HEK293 (cell line): ENCODE measurements at regions not wholly inside any gene's neighbourhood (a gene's known extent, or its start where the extent isn't known, plus 50 kb on each side); places are given as distances from the start of the nearest gene placed in this dataset.
A peak's percentile ranks its signal among the peaks of the same experiment; 100 is the strongest.

ENCODE experiments used
- CTCF ChIA-PET: fragments of 350-600 bp; formaldehyde crosslinking; extraction: SDS; loops from one replicate; lab custom pipeline; 2021; ENCODE audit warnings: antibody characterized with exemption; lab: Yijun Ruan, JAX
- POLR2A ChIA-PET: fragments of 300-600 bp; formaldehyde crosslinking; extraction: SDS; loops from one replicate; lab custom pipeline; 2020; ENCODE audit warnings: antibody characterized with exemption, inconsistent platforms; lab: Yijun Ruan, JAX
- H3K27ac ChIP-seq: fragments of 200-500 bp; sonication (Bioruptor generic); 2 replicates; pipeline ENCODE4 v1.5.1; 2014; ENCODE audit warnings: low read depth, low read length, control low read depth, inconsistent platforms; ENCODE audit errors: extremely low read depth
- H3K36me3 ChIP-seq, 2 experiments: fragments of 200-500 bp in 1 of 2; sonication (Bioruptor generic) in 1 of 2; 1 replicate in 1 of 2; 2 replicates in 1 of 2; pipeline ENCODE4 v1.5.1; 2014 to 2017; ENCODE audit warnings: inconsistent platforms in 2 of 2, low read length in 2 of 2; ENCODE audit not compliant: control insufficient read depth in 2 of 2, insufficient read depth in 1 of 2
- H3K4me1 ChIP-seq: fragments of 200-500 bp; sonication (Bioruptor generic); 2 replicates; pipeline ENCODE4 v1.5.1; 2014; ENCODE audit warnings: mild to moderate bottlenecking, low read length, inconsistent platforms; ENCODE audit not compliant: control insufficient read depth, insufficient read depth
- H3K4me3 ChIP-seq: 2 replicates; pipeline ENCODE4 v1.5.1; 2011; ENCODE audit warnings: low read depth, mild to moderate bottlenecking, control low read depth, low read length, moderate library complexity
- H3K9me3 ChIP-seq: fragments of 200-500 bp; sonication (Bioruptor generic); 2 replicates; pipeline ENCODE4 v1.5.1; 2014; ENCODE audit warnings: low read depth, low read length, inconsistent platforms; ENCODE audit not compliant: control insufficient read depth, insufficient read depth
- EGR2 ChIP-seq: fragments of 450-650 bp; formaldehyde crosslinking; IDR thresholded peaks from 2 replicates; pipeline ENCODE4 v1.5.1; 2016; ENCODE audit warnings: low read depth, missing biosample characterization, missing genetic modification characterization
- HOXA7 ChIP-seq: sonication (generic); formaldehyde crosslinking; IDR thresholded peaks from 2 replicates; pipeline ENCODE4 v1.8.1; 2022; ENCODE audit warnings: missing genetic modification reagents, borderline replicate concordance
- PRDM1 ChIP-seq: fragments of 450-650 bp; formaldehyde crosslinking; IDR thresholded peaks from 2 replicates; pipeline ENCODE4; 2016; ENCODE audit warnings: missing biosample characterization, missing genetic modification characterization
- TCF7L2 ChIP-seq: IDR thresholded peaks from 2 replicates; pipeline ENCODE4 v1.6.1; 2011; ENCODE audit warnings: low read depth, mild to moderate bottlenecking, inconsistent platforms, low read length, moderate library complexity, borderline replicate concordance
- ZBTB48 ChIP-seq: fragments of 450-650 bp; formaldehyde crosslinking; IDR thresholded peaks from 2 replicates; pipeline ENCODE4 v1.5.1; 2016; ENCODE audit warnings: missing biosample characterization, missing genetic modification characterization
- ZFHX2 ChIP-seq: fragments of 450-650 bp; formaldehyde crosslinking; conservative IDR thresholded peaks from 2 replicates; pipeline ENCODE4 v1.5.1; 2016; ENCODE audit warnings: missing biosample characterization, missing genetic modification characterization
- ZNF114 ChIP-seq: fragments of 450-650 bp; formaldehyde crosslinking; IDR thresholded peaks from 2 replicates; pipeline ENCODE4 v1.5.0; 2017; ENCODE audit warnings: missing biosample characterization, missing genetic modification characterization
- ZNF214 ChIP-seq: fragments of 450-650 bp; formaldehyde crosslinking; IDR thresholded peaks from 2 replicates; pipeline ENCODE4 v1.5.1; 2017; ENCODE audit warnings: missing biosample characterization, mild to moderate bottlenecking, missing genetic modification characterization, borderline replicate concordance
- ZNF274 ChIP-seq, 2 experiments: fragments of 200-500 bp in 1 of 2; fragments of 450-650 bp in 1 of 2; sonication (Bioruptor generic) in 1 of 2; formaldehyde crosslinking in 1 of 2; IDR thresholded peaks; 2 replicates each; pipeline versions ENCODE4 v1.5.1 to v1.6.1; 2014 to 2016; ENCODE audit warnings: borderline replicate concordance in 1 of 2, inconsistent platforms in 1 of 2, low read length in 1 of 2, missing biosample characterization in 1 of 2, missing genetic modification characterization in 1 of 2
- ZNF350 ChIP-seq: fragments of 450-650 bp; formaldehyde crosslinking; IDR thresholded peaks from 2 replicates; pipeline ENCODE4 v1.5.0; 2017; ENCODE audit warnings: missing biosample characterization, mild to moderate bottlenecking, missing genetic modification characterization
- ZNF426 ChIP-seq: fragments of 450-650 bp; formaldehyde crosslinking; IDR thresholded peaks from 2 replicates; pipeline ENCODE4 v1.5.1; 2017; ENCODE audit warnings: missing biosample characterization, missing genetic modification characterization, mild to moderate bottlenecking, inconsistent platforms, moderate library complexity
- ZNF555 ChIP-seq: fragments of 450-650 bp; formaldehyde crosslinking; conservative IDR thresholded peaks from 2 replicates; pipeline ENCODE4 v1.5.1; 2017; ENCODE audit warnings: missing biosample characterization, mild to moderate bottlenecking, missing genetic modification characterization, inconsistent platforms
- ZNF621 ChIP-seq: fragments of 450-650 bp; formaldehyde crosslinking; IDR thresholded peaks from 2 replicates; pipeline ENCODE4 v1.5.1; 2017; ENCODE audit warnings: missing biosample characterization, missing genetic modification characterization
- ZNF623 ChIP-seq: fragments of 450-650 bp; formaldehyde crosslinking; IDR thresholded peaks from 2 replicates; pipeline ENCODE4 v1.5.1; 2016; ENCODE audit warnings: missing biosample characterization, missing genetic modification characterization
- ZNF624 ChIP-seq: fragments of 450-650 bp; formaldehyde crosslinking; IDR thresholded peaks from 2 replicates; pipeline ENCODE4 v1.5.1; 2017; ENCODE audit warnings: missing biosample characterization, missing genetic modification characterization
- ZNF629 ChIP-seq: fragments of 450-650 bp; formaldehyde crosslinking; IDR thresholded peaks from 2 replicates; pipeline ENCODE4 v1.5.1; 2017; ENCODE audit warnings: missing biosample characterization, missing genetic modification characterization
- TF ChIP-seq, protein P1 (sequence below): fragments of 450-650 bp; formaldehyde crosslinking; IDR thresholded peaks from 2 replicates; pipeline ENCODE4 v1.5.1; 2017; ENCODE audit warnings: missing biosample characterization, mild to moderate bottlenecking, missing genetic modification characterization, moderate library complexity
- TF ChIP-seq, protein P2 (sequence below): fragments of 450-650 bp; formaldehyde crosslinking; IDR thresholded peaks from 2 replicates; pipeline ENCODE4 v1.5.1; 2017; ENCODE audit warnings: missing biosample characterization, missing genetic modification characterization
- TF ChIP-seq, protein P3 (sequence below): fragments of 450-650 bp; formaldehyde crosslinking; IDR thresholded peaks from 2 replicates; pipeline ENCODE4 v1.5.1; 2017; ENCODE audit warnings: missing biosample characterization, missing genetic modification characterization

DNA sequence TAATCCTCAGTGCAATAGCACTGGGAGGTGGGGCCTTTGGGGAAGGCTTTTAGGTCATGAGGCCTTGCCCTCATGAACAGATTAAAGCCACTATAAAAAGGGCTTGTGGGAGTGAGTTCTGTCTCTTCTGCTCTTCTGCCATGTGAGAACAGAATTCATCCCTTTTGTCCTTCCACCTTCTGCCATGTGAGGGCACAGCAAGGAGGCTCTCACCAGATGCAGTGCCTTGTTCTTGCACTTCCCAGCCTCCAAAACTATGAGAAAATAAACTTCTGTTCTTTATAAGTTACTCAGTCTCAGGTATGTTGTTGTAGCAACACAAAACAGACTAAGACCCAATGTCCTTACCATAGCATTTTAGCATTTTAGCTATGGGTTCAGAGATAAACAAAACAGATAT is 81.7 kb upstream of the CPLX2 start:
- ChIA-PET CTCF (interaction anchor here (0.6 to 0.7 kb wide), 2 partner anchors 60 to 84 kb away, joined by 3 read pairs; no protein-coding TSS in a partner anchor), POLR2A (no interaction called here)
- Histone ChIP-seq H3K27ac (no peak overlapping the region), H3K4me1 (no peaks in the 10 kb centered on the region), H3K9me3 (no peaks in the 10 kb centered on the region), H3K4me3 (no peak overlapping the region), H3K36me3 (no peaks in the 10 kb centered on the region)
- TF ChIP-seq ZNF629 (no peak), ZNF426 (tag by site-specific recombination) (no peak), ZNF274 (IDR thresholded peaks at IDR 0.05; ENCODE audit: low read length) (no peak), ZNF274 (tag by site-specific recombination; IDR thresholded peaks at IDR 0.05; ENCODE audit: borderline replicate concordance) (no peak), ZNF621 (tag by site-specific recombination) (no peak), ZNF214 (tag by site-specific recombination) (no peak), HOXA7 (CRISPR knock-in tag) (no peak), ZNF114 (tag by site-specific recombination) (no peak), TCF7L2 (no peak)
- TF ChIP-seq, protein P1, sequence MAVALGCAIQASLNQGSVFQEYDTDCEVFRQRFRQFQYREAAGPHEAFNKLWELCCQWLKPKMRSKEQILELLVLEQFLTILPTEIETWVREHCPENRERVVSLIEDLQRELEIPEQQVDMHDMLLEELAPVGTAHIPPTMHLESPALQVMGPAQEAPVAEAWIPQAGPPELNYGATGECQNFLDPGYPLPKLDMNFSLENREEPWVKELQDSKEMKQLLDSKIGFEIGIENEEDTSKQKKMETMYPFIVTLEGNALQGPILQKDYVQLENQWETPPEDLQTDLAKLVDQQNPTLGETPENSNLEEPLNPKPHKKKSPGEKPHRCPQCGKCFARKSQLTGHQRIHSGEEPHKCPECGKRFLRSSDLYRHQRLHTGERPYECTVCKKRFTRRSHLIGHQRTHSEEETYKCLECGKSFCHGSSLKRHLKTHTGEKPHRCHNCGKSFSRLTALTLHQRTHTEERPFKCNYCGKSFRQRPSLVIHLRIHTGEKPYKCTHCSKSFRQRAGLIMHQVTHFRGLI (tag by site-specific recombination), result no peak
- TF ChIP-seq, protein P2, sequence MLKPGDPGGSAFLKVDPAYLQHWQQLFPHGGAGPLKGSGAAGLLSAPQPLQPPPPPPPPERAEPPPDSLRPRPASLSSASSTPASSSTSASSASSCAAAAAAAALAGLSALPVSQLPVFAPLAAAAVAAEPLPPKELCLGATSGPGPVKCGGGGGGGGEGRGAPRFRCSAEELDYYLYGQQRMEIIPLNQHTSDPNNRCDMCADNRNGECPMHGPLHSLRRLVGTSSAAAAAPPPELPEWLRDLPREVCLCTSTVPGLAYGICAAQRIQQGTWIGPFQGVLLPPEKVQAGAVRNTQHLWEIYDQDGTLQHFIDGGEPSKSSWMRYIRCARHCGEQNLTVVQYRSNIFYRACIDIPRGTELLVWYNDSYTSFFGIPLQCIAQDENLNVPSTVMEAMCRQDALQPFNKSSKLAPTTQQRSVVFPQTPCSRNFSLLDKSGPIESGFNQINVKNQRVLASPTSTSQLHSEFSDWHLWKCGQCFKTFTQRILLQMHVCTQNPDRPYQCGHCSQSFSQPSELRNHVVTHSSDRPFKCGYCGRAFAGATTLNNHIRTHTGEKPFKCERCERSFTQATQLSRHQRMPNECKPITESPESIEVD (tag by site-specific recombination), result no peak

DNA sequence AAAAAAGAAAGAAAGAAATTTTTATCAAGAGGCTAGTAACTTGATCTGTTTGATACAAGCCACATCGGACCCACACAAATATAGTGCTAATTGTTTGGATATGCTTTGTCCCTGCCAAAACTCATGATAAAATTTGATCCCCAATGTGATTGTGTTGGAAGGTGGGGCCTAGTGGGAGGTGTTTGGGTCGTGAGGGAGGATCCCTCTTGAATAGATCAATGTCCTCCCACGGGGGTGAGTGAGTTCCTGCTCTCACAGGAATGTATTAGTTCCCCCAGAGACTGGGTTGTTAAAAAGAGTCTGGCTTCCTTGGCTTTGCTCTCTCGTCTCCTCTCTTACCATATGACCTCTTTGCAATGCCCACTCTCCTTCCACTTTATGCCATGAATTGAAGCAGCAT is 80.6 kb upstream of the CPLX2 start:
- H3K4me3 ChIP-seq, result no peak overlapping the region
- ChIA-PET POLR2A (no interaction called here), CTCF (no interaction called here)
- TF ChIP-seq EGR2, result peak; percentile 75
- TF ChIP-seq, protein P3, sequence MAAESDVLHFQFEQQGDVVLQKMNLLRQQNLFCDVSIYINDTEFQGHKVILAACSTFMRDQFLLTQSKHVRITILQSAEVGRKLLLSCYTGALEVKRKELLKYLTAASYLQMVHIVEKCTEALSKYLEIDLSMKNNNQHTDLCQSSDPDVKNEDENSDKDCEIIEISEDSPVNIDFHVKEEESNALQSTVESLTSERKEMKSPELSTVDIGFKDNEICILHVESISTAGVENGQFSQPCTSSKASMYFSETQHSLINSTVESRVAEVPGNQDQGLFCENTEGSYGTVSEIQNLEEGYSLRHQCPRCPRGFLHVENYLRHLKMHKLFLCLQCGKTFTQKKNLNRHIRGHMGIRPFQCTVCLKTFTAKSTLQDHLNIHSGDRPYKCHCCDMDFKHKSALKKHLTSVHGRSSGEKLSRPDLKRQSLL (tag by site-specific recombination), result no peak
- peak; percentile 54; the same call in 1 of the 2 replicates for TF ChIP-seq ZFHX2
- H3K4me1 ChIP-seq, result no peaks in the 10 kb centered on the region
- no peaks in the 10 kb centered on the region for H3K9me3 ChIP-seq
- no peaks in the 10 kb centered on the region for H3K36me3 ChIP-seq
- no peak overlapping the region for H3K27ac ChIP-seq

DNA sequence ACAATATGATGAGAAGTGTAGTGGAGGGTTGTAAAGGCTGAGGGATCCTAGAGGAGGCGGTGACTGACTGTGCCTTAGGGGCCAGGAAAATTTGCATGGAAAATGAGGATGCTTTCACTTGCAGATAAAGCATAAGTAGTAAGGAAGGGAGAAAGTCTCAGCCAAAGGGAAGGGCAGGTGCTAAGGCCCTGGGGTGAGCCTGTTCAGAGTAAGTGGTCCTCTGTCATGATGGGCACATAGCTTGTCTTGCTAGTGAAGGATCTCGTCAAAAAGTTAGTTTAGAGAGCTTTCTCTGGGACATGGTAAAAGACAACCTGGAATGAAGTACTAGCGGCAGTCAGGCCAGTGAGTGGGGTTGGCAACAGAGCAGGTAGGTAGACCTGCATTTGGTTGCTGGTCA is 75.4 kb upstream of the CPLX2 start:
- Histone ChIP-seq H3K27ac (no peak overlapping the region), H3K36me3 (no peaks in the 10 kb centered on the region), H3K9me3 (no peaks in the 10 kb centered on the region), H3K4me1 (peaks cover 2% of the 10 kb centered on the region; the same call in 1 of the 2 replicates), H3K4me3 (no peak overlapping the region)
- TF ChIP-seq ZBTB48 (tag by site-specific recombination) (peak; percentile 51), HOXA7 (CRISPR knock-in tag) (no peak), ZNF555 (tag by site-specific recombination) (no peak), PRDM1 (tag by site-specific recombination) (peak; percentile 60; the same call in 1 of the 2 replicates), ZNF214 (tag by site-specific recombination) (no peak), ZNF350 (tag by site-specific recombination) (no peak), ZNF624 (no peak), ZNF623 (tag by site-specific recombination) (peak; percentile 84)
- CTCF ChIA-PET, result interaction anchor here (1.5 kb wide), 1 partner anchor 66 kb away, joined by 16 read pairs; no protein-coding TSS in a partner anchor
- POLR2A ChIA-PET, result interaction anchor here (1.3 kb wide), 1 partner anchor 76 kb away, joined by 7 read pairs; the partner anchor contains the start of gene CPLX2
